Osteocyte (in vitro differentiated cells): ENCODE measurements at regions not wholly inside any gene's neighbourhood (a gene's known extent, or its start where the extent isn't known, plus 50 kb on each side); places are given as distances from the start of the nearest gene placed in this dataset.

ENCODE experiments used
- DNase-seq: peaks from one replicate; pipeline ENCODE4 v3.0.0; 2021; ENCODE audit warnings: mixed read lengths; ENCODE audit not compliant: unreplicated experiment; ENCODE audit errors: extremely low spot score
- H3K27ac Mint-ChIP-seq: one replicate; pipeline ENCODE4 v1.8.0; 2021; ENCODE audit warnings: mild to moderate bottlenecking, mixed read lengths; ENCODE audit not compliant: unreplicated experiment
- H3K27me3 Mint-ChIP-seq: one replicate; pipeline ENCODE4 v1.8.0; 2021; ENCODE audit warnings: mixed read lengths; ENCODE audit not compliant: unreplicated experiment
- H3K36me3 Mint-ChIP-seq: one replicate; pipeline ENCODE4 v1.8.0; 2021; ENCODE audit warnings: mixed read lengths; ENCODE audit not compliant: unreplicated experiment
- H3K4me1 Mint-ChIP-seq: one replicate; pipeline ENCODE4 v1.8.0; 2021; ENCODE audit warnings: mixed read lengths; ENCODE audit not compliant: unreplicated experiment
- H3K4me3 Mint-ChIP-seq: one replicate; pipeline ENCODE4 v1.8.0; 2021; ENCODE audit warnings: mild to moderate bottlenecking, moderate library complexity, mixed read lengths; ENCODE audit not compliant: unreplicated experiment
- H3K9me3 Mint-ChIP-seq: one replicate; pipeline ENCODE4 v1.8.0; 2021; ENCODE audit warnings: mixed read lengths; ENCODE audit not compliant: unreplicated experiment
- CTCF ChIP-seq: fragments of 200-600 bp; sonication (generic); IDR thresholded peaks from 2 replicates; pipeline ENCODE4 v1.5.0; 2021; ENCODE audit warnings: antibody characterized with exemption, mild to moderate bottlenecking, moderate library complexity

GRCh38 chr2:234733795-234734600 lies 217.8 kb upstream of the SH3BP4 start:
- Mint-ChIP-seq H3K36me3 (peaks cover 5% of the 10 kb centered on the region), H3K9me3 (peaks cover 6% of the 10 kb centered on the region), H3K27ac (no peak overlapping the region), H3K27me3 (no peaks in the 10 kb centered on the region), H3K4me3 (no peak overlapping the region), H3K4me1 (peaks cover 2% of the 10 kb centered on the region)
- DNase-seq = peak; percentile 30
- TF ChIP-seq CTCF = no peak

- peaks cover 5% of the 10 kb centered on the region for H3K36me3 Mint-ChIP-seq
- no peaks in the 10 kb centered on the region for H3K27me3 Mint-ChIP-seq
- H3K4me3 Mint-ChIP-seq = no peak overlapping the region
- H3K27ac Mint-ChIP-seq = no peak overlapping the region
- TF ChIP-seq CTCF = no peak
- peak; percentile 54 for DNase-seq
- peaks cover 2% of the 10 kb centered on the region for H3K4me1 Mint-ChIP-seq
- peaks cover 6% of the 10 kb centered on the region for H3K9me3 Mint-ChIP-seq
Measured at GRCh38 chr2:234733093-234733489, 218.7 kb upstream of the SH3BP4 start.

GRCh38 chr2:234732404-234733092 lies 219.3 kb upstream of the SH3BP4 start:
- DNase-seq = peak; percentile 68
- H3K4me3 Mint-ChIP-seq = no peak overlapping the region
- peaks cover 5% of the 10 kb centered on the region for H3K36me3 Mint-ChIP-seq
- no peaks in the 10 kb centered on the region for H3K27me3 Mint-ChIP-seq
- H3K9me3 Mint-ChIP-seq = peaks cover 6% of the 10 kb centered on the region
- TF ChIP-seq CTCF = no peak
- H3K4me1 Mint-ChIP-seq = peaks cover 2% of the 10 kb centered on the region
- H3K27ac Mint-ChIP-seq = no peak overlapping the region

DNA sequence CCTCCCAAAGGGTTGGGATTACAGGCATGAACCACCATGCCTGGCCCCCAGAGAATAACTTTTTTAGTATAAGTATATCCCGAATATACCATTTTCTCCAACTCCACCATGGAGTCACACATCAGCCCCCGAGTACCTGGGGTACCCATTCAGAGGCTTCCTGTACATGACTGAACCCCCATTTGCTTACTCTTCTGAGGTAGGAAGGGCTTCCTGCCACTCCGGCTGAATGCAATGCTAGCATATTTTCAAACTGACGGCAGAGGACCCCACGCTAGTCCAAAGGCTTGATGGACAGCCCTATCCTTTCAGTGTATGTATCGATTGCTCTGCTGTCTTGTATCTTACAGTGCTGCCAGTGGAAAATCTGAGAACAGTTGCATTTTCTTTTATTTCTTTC lies 220.6 kb upstream of the SH3BP4 start:
- no peak overlapping the region for H3K27ac Mint-ChIP-seq
- H3K9me3 Mint-ChIP-seq = peaks cover 6% of the 10 kb centered on the region
- peaks cover 5% of the 10 kb centered on the region for H3K36me3 Mint-ChIP-seq
- H3K27me3 Mint-ChIP-seq = no peaks in the 10 kb centered on the region
- H3K4me1 Mint-ChIP-seq = peaks cover 2% of the 10 kb centered on the region
- H3K4me3 Mint-ChIP-seq = no peak overlapping the region
- DNase-seq = peak; percentile 66
- TF ChIP-seq CTCF = no peak

DNA sequence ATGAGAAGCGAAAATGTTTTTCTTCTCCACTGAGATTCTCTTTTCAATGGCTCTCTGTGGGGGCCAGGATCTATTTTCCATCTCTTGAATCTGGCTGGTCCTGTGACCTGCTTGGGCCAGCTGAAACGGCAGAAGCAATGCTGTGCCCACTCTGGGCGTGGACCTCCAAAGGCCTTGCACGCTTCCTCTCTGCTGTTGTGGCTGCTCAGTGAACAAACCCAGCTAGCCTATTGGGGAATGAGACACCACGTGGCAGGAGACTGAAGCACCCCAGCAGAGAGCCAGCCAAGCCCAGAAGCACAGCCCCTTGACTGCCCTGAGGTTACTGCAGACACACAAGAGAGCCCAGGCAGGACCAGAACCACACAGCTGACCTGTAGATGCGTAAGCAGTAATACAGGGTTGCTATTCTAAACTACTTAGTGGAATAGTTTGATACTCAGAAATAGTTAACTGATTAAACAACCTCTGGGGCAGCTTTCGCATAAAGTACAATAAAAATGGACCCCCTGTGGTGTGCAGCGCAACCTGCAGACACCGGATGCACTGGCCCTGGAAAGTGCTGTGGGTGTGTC lies 221.7 kb upstream of the SH3BP4 start:
- Mint-ChIP-seq H3K36me3 (peaks cover 1% of the 10 kb centered on the region), H3K27ac (no peak overlapping the region), H3K27me3 (no peaks in the 10 kb centered on the region), H3K4me3 (no peak overlapping the region), H3K9me3 (peaks cover 3% of the 10 kb centered on the region), H3K4me1 (peaks cover 13% of the 10 kb centered on the region)
- DNase-seq = peak; percentile 44
- TF ChIP-seq CTCF = no peak
